CD4-positive, alpha-beta T cell (primary cell): ENCODE measurements at regions not wholly inside any gene's neighbourhood (a gene's known extent, or its start where the extent isn't known, plus 50 kb on each side); places are given as distances from the start of the nearest gene placed in this dataset.

Experiments used
- ATAC-seq: fragments of 200-7000 bp; cut with Tn5 transposase; one replicate; pipeline ENCODE4 v1.10.0; 2022; ENCODE audit warnings: mild to moderate bottlenecking; ENCODE audit not compliant: poor library complexity
- CTCF ChIA-PET: fragments of 350-600 bp; sonication (Branson Sonifier 250); formaldehyde crosslinking; loops from one replicate; lab custom pipeline; 2021; ENCODE audit warnings: antibody characterized with exemption, inconsistent platforms; lab: Charles Lee
- POLR2A ChIA-PET: fragments of 350-600 bp; sonication (Branson Sonifier 250); formaldehyde crosslinking; loops from one replicate; lab custom pipeline; 2021; ENCODE audit warnings: antibody characterized with exemption, inconsistent platforms; lab: Charles Lee
- DNase-seq, 14 experiments: peaks; one replicate each; pipeline ENCODE4 v3.0.0-alpha.2; 2013 to 2020; ENCODE audit warnings: mixed read lengths in 2 of 14
- H3K27ac ChIP-seq, 2 donors: one replicate each; pipeline versions ENCODE4 v1.5.1 to v1.7.0; 2013; ENCODE audit warnings: low read length in 2 of 2, low read depth in 1 of 2, mild to moderate bottlenecking in 1 of 2
- H3K27me3 ChIP-seq, 2 experiments: 1 replicate in 1 of 2; 2 replicates in 1 of 2; pipeline versions ENCODE4 v1.6.1 to v1.7.0; 2013; ENCODE audit warnings: low read length in 2 of 2, control low read depth in 1 of 2, mild to moderate bottlenecking in 1 of 2, moderate library complexity in 1 of 2; ENCODE audit not compliant: insufficient read depth in 2 of 2, control insufficient read depth in 1 of 2
- H3K36me3 ChIP-seq: one replicate; pipeline ENCODE4 v1.6.1; 2013; ENCODE audit warnings: low read length, control low read depth; ENCODE audit not compliant: insufficient read depth
- H3K4me1 ChIP-seq: one replicate; pipeline ENCODE4 v1.6.1; 2013; ENCODE audit warnings: low read length, control low read depth; ENCODE audit not compliant: insufficient read depth
- H3K4me3 ChIP-seq: one replicate; pipeline ENCODE4 v1.5.1; 2013; ENCODE audit warnings: mild to moderate bottlenecking, low read length, moderate library complexity
- H3K9me3 ChIP-seq, 2 experiments: 1 replicate in 1 of 2; 2 replicates in 1 of 2; pipeline versions ENCODE4 v1.6.1 to v1.7.0; 2013; ENCODE audit warnings: low read length in 2 of 2, mild to moderate bottlenecking in 2 of 2, control low read depth in 1 of 2, moderate library complexity in 1 of 2; ENCODE audit not compliant: control insufficient read depth in 1 of 2, insufficient read depth in 1 of 2
- H3K27ac Mint-ChIP-seq: one replicate; pipeline ENCODE4 v1.8.0; 2020; ENCODE audit warnings: mixed read lengths
- H3K27me3 Mint-ChIP-seq: one replicate; pipeline ENCODE4 v1.8.0; 2021; ENCODE audit warnings: mixed read lengths
- H3K36me3 Mint-ChIP-seq: one replicate; pipeline ENCODE4 v1.8.0; 2021; ENCODE audit warnings: low read depth, mixed read lengths
- H3K4me1 Mint-ChIP-seq: one replicate; pipeline ENCODE4 v1.8.0; 2021; ENCODE audit warnings: low read depth, mixed read lengths
- H3K4me3 Mint-ChIP-seq: one replicate; pipeline ENCODE4 v1.8.0; 2020; ENCODE audit warnings: mild to moderate bottlenecking, mixed read lengths
- H3K9me3 Mint-ChIP-seq: one replicate; pipeline ENCODE4 v1.8.0; 2020; ENCODE audit warnings: mixed read lengths
- CTCF ChIP-seq: fragments of 200-600 bp; IDR thresholded peaks from one replicate; pipeline ENCODE4 v1.8.0; 2022; ENCODE audit warnings: antibody characterized with exemption, mild to moderate bottlenecking
- intact Hi-C, 2 experiments: fragments of 100-400 bp; cut with DNase I in 1 of 2; cut with micrococcal nuclease in 1 of 2; formaldehyde crosslinking; loops; one replicate each; pipeline versions ENCODE4 v1.15.1 to v1.9.0; 2023 to 2025; cut with DNase I, micrococcal nuclease

GRCh38 chr5:167763772-167764171 is 527.7 kb upstream of the WWC1 start:
- Mint-ChIP-seq H3K27me3 (peaks cover 5% of the 10 kb centered on the region), H3K27ac (no peak overlapping the region), H3K4me1 (no peaks in the 10 kb centered on the region), H3K9me3 (no peaks in the 10 kb centered on the region), H3K36me3 (no peaks in the 10 kb centered on the region), H3K4me3 (no peak overlapping the region)
- Histone ChIP-seq H3K27ac (no peak overlapping the region), H3K9me3 (no peaks in the 10 kb centered on the region), H3K4me1 (no peaks in the 10 kb centered on the region), H3K4me3 (no peak overlapping the region), H3K27me3 (peaks cover 0 to 2% of the 10 kb centered on the region in 2 experiments), H3K36me3 (no peaks in the 10 kb centered on the region)
- DNase-seq, result no peak
- ATAC-seq, result no peak
- no peak for TF ChIP-seq CTCF
- ChIA-PET POLR2A (no interaction called here), CTCF (interaction anchor here (1.3 kb wide), 1 partner anchor 10 kb away, joined by 4 read pairs; no protein-coding TSS in a partner anchor)
- intact Hi-C loops, result no loop called here

- Mint-ChIP-seq H3K9me3 (no peaks in the 10 kb centered on the region), H3K4me1 (no peaks in the 10 kb centered on the region), H3K27ac (no peak overlapping the region), H3K36me3 (no peaks in the 10 kb centered on the region), H3K4me3 (no peak overlapping the region), H3K27me3 (no peaks in the 10 kb centered on the region)
- Histone ChIP-seq H3K9me3 (no peaks in the 10 kb centered on the region), H3K36me3 (no peaks in the 10 kb centered on the region), H3K27ac (no peak overlapping the region), H3K4me3 (no peak overlapping the region), H3K27me3 (peaks cover 0 to 2% of the 10 kb centered on the region in 2 experiments), H3K4me1 (no peaks in the 10 kb centered on the region)
- intact Hi-C loops, result no loop called here
- no peak for DNase-seq
- ATAC-seq, result no peak
- CTCF ChIA-PET, result interaction anchor here (1.3 kb wide), 1 partner anchor 11 kb away, joined by 4 read pairs; no protein-coding TSS in a partner anchor
- POLR2A ChIA-PET, result no interaction called here
- TF ChIP-seq CTCF, result no peak
Measured at GRCh38 chr5:167764641-167765289, 526.7 kb upstream of the WWC1 start.

- no peak for DNase-seq
- Mint-ChIP-seq H3K27me3 (no peaks in the 10 kb centered on the region), H3K27ac (no peak overlapping the region), H3K4me1 (no peaks in the 10 kb centered on the region), H3K36me3 (no peaks in the 10 kb centered on the region), H3K9me3 (no peaks in the 10 kb centered on the region), H3K4me3 (no peak overlapping the region)
- ATAC-seq, result no peak
- no peaks in the 10 kb centered on the region for H3K9me3 ChIP-seq
- peaks cover 0 to 2% of the 10 kb centered on the region in 2 experiments for H3K27me3 ChIP-seq
- intact Hi-C loops, result no loop called here
- no peak overlapping the region for H3K4me3 ChIP-seq
- POLR2A ChIA-PET, result no interaction called here
- no peaks in the 10 kb centered on the region for H3K36me3 ChIP-seq
- no peak overlapping the region for H3K27ac ChIP-seq
- TF ChIP-seq CTCF, result no peak
- no peaks in the 10 kb centered on the region for H3K4me1 ChIP-seq
- CTCF ChIA-PET, result no interaction called here
Measured at GRCh38 chr5:167765352-167765751, 526.1 kb upstream of the WWC1 start.
